ENCODE measurements at regions not wholly inside any gene's neighbourhood (a gene's known extent, or its start where the extent isn't known, plus 50 kb on each side); places are given as distances from the start of the nearest gene placed in this dataset.

- Histone ChIP-seq H3K79me2 (ENCODE audit: insufficient read depth, low read length) (no peaks in the 10 kb centered on the region), H3K4me1 (ENCODE audit: insufficient read depth, low read length, severe bottlenecking) (no peaks in the 10 kb centered on the region), H2AFZ (ENCODE audit: low read length) (no peak overlapping the region), H3K4me3 (ENCODE audit: low read depth, low read length, poor library complexity, severe bottlenecking) (no peak overlapping the region), H4K20me1 (ENCODE audit: insufficient read depth, low read length) (no peaks in the 10 kb centered on the region), H3K27me3 (ENCODE audit: insufficient read depth, low read length) (no peaks in the 10 kb centered on the region), H3K36me3 (ENCODE audit: insufficient read depth, low read length) (no peaks in the 10 kb centered on the region), H3F3A (ENCODE audit: insufficient read depth, low read length) (no peaks in the 10 kb centered on the region), H3K4me2 (ENCODE audit: low read length) (no peak overlapping the region), H3K9me3 (ENCODE audit: low read length) (no peaks in the 10 kb centered on the region), H3K9me2 (ENCODE audit: low read depth, low read length) (no peaks in the 10 kb centered on the region), H3K9ac (ENCODE audit: low read length) (no peak overlapping the region), H3K27ac (ENCODE audit: low read depth, low read length, poor library complexity, severe bottlenecking) (no peak overlapping the region)
- TF ChIP-seq CTCF (IDR thresholded peaks at IDR 0.05; ENCODE audit: low read length) (no peak), EZH2 (IDR thresholded peaks at IDR 0.05; ENCODE audit: borderline replicate concordance, low read length) (no peak)
These were observed 90.0 kb upstream of the RPS6KA2 start for GRCh38 chr6:166716910-166717617.

DNA sequence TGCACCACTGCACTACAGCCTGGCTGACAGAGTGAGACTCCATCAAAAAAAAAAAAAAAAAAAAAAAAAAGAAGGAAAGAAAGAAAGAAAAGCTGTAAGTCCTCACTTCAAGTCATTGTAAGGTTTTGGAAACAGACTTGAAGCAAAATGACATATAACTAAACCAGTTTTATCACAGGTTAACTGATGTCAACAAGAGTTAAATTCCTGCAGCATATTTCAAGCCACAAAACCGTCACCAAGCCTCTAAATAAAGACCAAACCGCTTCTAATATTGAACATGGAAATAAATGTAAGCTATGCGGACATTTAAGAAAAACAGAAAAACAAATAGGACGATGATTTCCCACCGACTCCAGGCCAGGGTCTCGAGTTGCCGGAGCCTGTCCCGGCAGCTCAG, 88.9 kb upstream of the RPS6KA2 start:
- H3K9me2 ChIP-seq (ENCODE audit: low read depth, low read length), result no peaks in the 10 kb centered on the region
- H3K4me2 ChIP-seq (ENCODE audit: low read length), result no peak overlapping the region
- TF ChIP-seq EZH2 (IDR thresholded peaks at IDR 0.05; ENCODE audit: borderline replicate concordance, low read length), result no peak
- no peak for TF ChIP-seq CTCF (IDR thresholded peaks at IDR 0.05; ENCODE audit: low read length)
- no peak overlapping the region for H3K4me3 ChIP-seq (ENCODE audit: low read depth, low read length, poor library complexity, severe bottlenecking)
- H3K9ac ChIP-seq (ENCODE audit: low read length), result no peak overlapping the region
- no peak overlapping the region for H3K27ac ChIP-seq (ENCODE audit: low read depth, low read length, poor library complexity, severe bottlenecking)
- no peak overlapping the region for H2AFZ ChIP-seq (ENCODE audit: low read length)
- H3K4me1 ChIP-seq (ENCODE audit: insufficient read depth, low read length, severe bottlenecking), result no peaks in the 10 kb centered on the region
- no peaks in the 10 kb centered on the region for H4K20me1 ChIP-seq (ENCODE audit: insufficient read depth, low read length)
- no peaks in the 10 kb centered on the region for H3K79me2 ChIP-seq (ENCODE audit: insufficient read depth, low read length)
- no peaks in the 10 kb centered on the region for H3K9me3 ChIP-seq (ENCODE audit: low read length)
- no peaks in the 10 kb centered on the region for H3K36me3 ChIP-seq (ENCODE audit: insufficient read depth, low read length)
- no peaks in the 10 kb centered on the region for H3K27me3 ChIP-seq (ENCODE audit: insufficient read depth, low read length)
- H3F3A ChIP-seq (ENCODE audit: insufficient read depth, low read length), result no peaks in the 10 kb centered on the region

DNA sequence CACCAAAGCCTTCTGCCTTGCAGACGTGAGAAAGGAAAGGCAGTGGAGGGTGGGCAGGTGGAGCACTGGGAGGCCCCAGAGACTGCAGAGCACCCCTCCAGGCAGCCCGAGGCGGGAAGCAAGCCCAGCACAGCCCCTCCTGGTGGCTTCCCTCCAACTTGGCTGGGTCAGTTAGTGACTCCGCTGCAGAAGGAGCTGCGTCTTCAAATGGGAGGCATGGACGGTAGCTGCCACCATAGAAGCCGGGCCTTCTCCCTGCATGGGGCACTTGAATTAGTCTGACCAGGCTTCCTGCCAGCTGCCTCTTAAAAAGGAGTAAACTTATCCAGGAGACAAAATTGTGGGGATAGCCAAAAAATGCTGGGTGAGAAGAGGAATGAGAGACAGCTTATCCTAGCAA, 88.0 kb upstream of the RPS6KA2 start:
- TF ChIP-seq CTCF (IDR thresholded peaks at IDR 0.05; ENCODE audit: low read length) (no peak), EZH2 (IDR thresholded peaks at IDR 0.05; ENCODE audit: borderline replicate concordance, low read length) (no peak)
- Histone ChIP-seq H3K4me3 (ENCODE audit: low read depth, low read length, poor library complexity, severe bottlenecking) (no peak overlapping the region), H3K79me2 (ENCODE audit: insufficient read depth, low read length) (no peaks in the 10 kb centered on the region), H3F3A (ENCODE audit: insufficient read depth, low read length) (no peaks in the 10 kb centered on the region), H3K4me2 (ENCODE audit: low read length) (no peak overlapping the region), H3K9me2 (ENCODE audit: low read depth, low read length) (no peaks in the 10 kb centered on the region), H3K36me3 (ENCODE audit: insufficient read depth, low read length) (no peaks in the 10 kb centered on the region), H3K4me1 (ENCODE audit: insufficient read depth, low read length, severe bottlenecking) (no peaks in the 10 kb centered on the region), H4K20me1 (ENCODE audit: insufficient read depth, low read length) (no peaks in the 10 kb centered on the region), H3K9ac (ENCODE audit: low read length) (no peak overlapping the region), H3K27ac (ENCODE audit: low read depth, low read length, poor library complexity, severe bottlenecking) (no peak overlapping the region), H3K27me3 (ENCODE audit: insufficient read depth, low read length) (no peaks in the 10 kb centered on the region), H3K9me3 (ENCODE audit: low read length) (no peaks in the 10 kb centered on the region), H2AFZ (ENCODE audit: low read length) (no peak overlapping the region)

Data from OCI-LY1 (cell line).